Loucy (cell line): ENCODE measurements at regions not wholly inside any gene's neighbourhood (a gene's known extent, or its start where the extent isn't known, plus 50 kb on each side); places are given as distances from the start of the nearest gene placed in this dataset.

ENCODE experiments used
- EZH2phosphoT487 ChIP-seq: fragments of 200-600 bp; IDR thresholded peaks from 2 replicates; pipeline ENCODE4 v1.6.1; 2018; ENCODE audit warnings: antibody characterized with exemption, mild to moderate bottlenecking, moderate library complexity, borderline replicate concordance
- TF ChIP-seq, protein P1 (sequence below): fragments of 200-600 bp; sonication (generic); conservative IDR thresholded peaks from 2 replicates; pipeline ENCODE4 v1.5.1; 2014; ENCODE audit warnings: mild to moderate bottlenecking, antibody characterized with exemption, low read length

DNA sequence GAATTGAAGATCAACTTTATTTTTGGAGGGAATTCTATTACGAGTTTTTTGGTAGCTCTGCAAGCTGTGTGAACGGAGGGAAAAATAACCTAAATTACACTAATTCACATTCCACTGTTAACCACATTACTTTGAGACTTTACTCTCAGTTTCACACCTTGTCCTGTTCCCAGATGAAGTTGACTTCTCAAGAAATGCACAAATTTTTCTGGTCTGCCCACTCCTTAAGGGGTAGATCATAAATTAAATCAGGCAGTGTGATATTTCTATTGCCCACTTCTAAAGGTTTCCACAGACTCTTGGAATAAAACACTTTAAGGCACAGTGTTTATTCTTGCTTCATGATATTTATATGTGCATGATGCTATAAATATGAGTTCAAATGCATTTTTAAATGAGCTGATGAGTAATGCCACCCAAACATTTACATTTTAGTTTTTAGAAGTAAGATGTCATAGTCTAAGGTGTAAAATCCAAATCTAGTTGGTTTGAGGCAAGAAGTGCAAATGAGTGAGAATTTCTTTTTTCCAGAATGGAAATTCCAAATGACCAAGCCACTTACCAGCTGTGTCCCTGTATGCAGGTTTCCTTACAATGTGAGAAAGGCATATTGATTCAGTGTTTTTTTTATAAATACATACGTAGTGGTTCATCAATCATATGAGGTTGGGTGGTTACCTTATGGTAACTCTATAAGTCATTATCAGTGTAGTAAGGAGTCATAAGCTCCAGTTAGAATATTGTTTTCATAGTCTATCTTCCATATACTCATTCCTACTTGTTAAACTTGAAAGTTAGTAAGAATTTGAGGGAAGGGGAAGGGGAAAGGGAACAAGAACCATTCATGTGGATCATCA lies 437.7 kb upstream of the MEF2C start:
- TF ChIP-seq, protein P1, sequence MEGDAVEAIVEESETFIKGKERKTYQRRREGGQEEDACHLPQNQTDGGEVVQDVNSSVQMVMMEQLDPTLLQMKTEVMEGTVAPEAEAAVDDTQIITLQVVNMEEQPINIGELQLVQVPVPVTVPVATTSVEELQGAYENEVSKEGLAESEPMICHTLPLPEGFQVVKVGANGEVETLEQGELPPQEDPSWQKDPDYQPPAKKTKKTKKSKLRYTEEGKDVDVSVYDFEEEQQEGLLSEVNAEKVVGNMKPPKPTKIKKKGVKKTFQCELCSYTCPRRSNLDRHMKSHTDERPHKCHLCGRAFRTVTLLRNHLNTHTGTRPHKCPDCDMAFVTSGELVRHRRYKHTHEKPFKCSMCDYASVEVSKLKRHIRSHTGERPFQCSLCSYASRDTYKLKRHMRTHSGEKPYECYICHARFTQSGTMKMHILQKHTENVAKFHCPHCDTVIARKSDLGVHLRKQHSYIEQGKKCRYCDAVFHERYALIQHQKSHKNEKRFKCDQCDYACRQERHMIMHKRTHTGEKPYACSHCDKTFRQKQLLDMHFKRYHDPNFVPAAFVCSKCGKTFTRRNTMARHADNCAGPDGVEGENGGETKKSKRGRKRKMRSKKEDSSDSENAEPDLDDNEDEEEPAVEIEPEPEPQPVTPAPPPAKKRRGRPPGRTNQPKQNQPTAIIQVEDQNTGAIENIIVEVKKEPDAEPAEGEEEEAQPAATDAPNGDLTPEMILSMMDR = no peak
- TF ChIP-seq EZH2phosphoT487 = no peak
